H9 (cell line): ENCODE measurements at regions not wholly inside any gene's neighbourhood (a gene's known extent, or its start where the extent isn't known, plus 50 kb on each side); places are given as distances from the start of the nearest gene placed in this dataset.

Experiments
- DNase-seq: peaks from one replicate; pipeline ENCODE4 v3.0.0-alpha.2; 2017
- H2AFZ ChIP-seq: one replicate; pipeline ENCODE4 v1.6.1; 2013; ENCODE audit warnings: mild to moderate bottlenecking, low read length, control low read depth, moderate library complexity
- H2AK5ac ChIP-seq: 2 replicates; pipeline ENCODE4 v1.6.1; 2013; ENCODE audit warnings: low read length, control low read depth, mixed read lengths; ENCODE audit not compliant: insufficient read length
- H2BK120ac ChIP-seq: one replicate; pipeline ENCODE4 v1.6.1; 2013; ENCODE audit warnings: low read depth, mild to moderate bottlenecking, low read length, control low read depth, inconsistent platforms; ENCODE audit not compliant: poor library complexity, severe bottlenecking
- H2BK12ac ChIP-seq: 2 replicates; pipeline ENCODE4 v1.6.1; 2013; ENCODE audit warnings: low read length, control low read depth, mixed read lengths, low read depth; ENCODE audit not compliant: insufficient read length
- H2BK15ac ChIP-seq: 2 replicates; pipeline ENCODE4 v1.6.1; 2013; ENCODE audit warnings: low read depth, low read length, control low read depth
- H2BK20ac ChIP-seq: one replicate; pipeline ENCODE4 v1.6.1; 2013; ENCODE audit warnings: low read depth, mild to moderate bottlenecking, low read length, control low read depth, inconsistent platforms; ENCODE audit not compliant: poor library complexity, severe bottlenecking
- H2BK5ac ChIP-seq: 2 replicates; pipeline ENCODE4 v1.6.1; 2013; ENCODE audit warnings: low read length, control low read depth, mixed read lengths; ENCODE audit not compliant: insufficient read length
- H3K14ac ChIP-seq: 2 replicates; pipeline ENCODE4 v1.6.1; 2013; ENCODE audit warnings: low read length, control low read depth; ENCODE audit not compliant: insufficient read depth
- H3K18ac ChIP-seq: 2 replicates; pipeline ENCODE4 v1.6.1; 2013; ENCODE audit warnings: low read depth, mild to moderate bottlenecking, mixed read lengths, low read length, control low read depth; ENCODE audit not compliant: insufficient read length
- H3K23ac ChIP-seq: 2 replicates; pipeline ENCODE4 v1.6.1; 2013; ENCODE audit warnings: low read length, control low read depth, mixed read lengths, low read depth; ENCODE audit not compliant: insufficient read length
- H3K23me2 ChIP-seq: 2 replicates; pipeline ENCODE4 v1.6.1; 2013; ENCODE audit warnings: low read depth, mild to moderate bottlenecking, mixed read lengths, low read length, control low read depth; ENCODE audit not compliant: insufficient read length, poor library complexity, severe bottlenecking
- H3K27ac ChIP-seq: 2 replicates; pipeline ENCODE4 v1.5.1; 2013; ENCODE audit warnings: low read length, control low read depth, mixed read lengths, low read depth; ENCODE audit not compliant: insufficient read length
- H3K27me3 ChIP-seq: 2 replicates; pipeline ENCODE4 v1.6.1; 2013; ENCODE audit warnings: low read length, control low read depth, inconsistent platforms; ENCODE audit not compliant: insufficient read depth
- H3K4ac ChIP-seq: 2 replicates; pipeline ENCODE4 v1.6.1; 2013; ENCODE audit warnings: low read depth, mild to moderate bottlenecking, control low read depth, inconsistent platforms, low read length, moderate library complexity
- H3K4me1 ChIP-seq: 2 replicates; pipeline ENCODE4 v1.6.1; 2013; ENCODE audit warnings: low read length, control low read depth, inconsistent platforms; ENCODE audit not compliant: insufficient read depth
- H3K4me2 ChIP-seq: 2 replicates; pipeline ENCODE4 v1.6.1; 2013; ENCODE audit warnings: low read length, control low read depth, mixed read lengths; ENCODE audit not compliant: insufficient read length, insufficient read depth
- H3K56ac ChIP-seq: 2 replicates; pipeline ENCODE4 v1.6.1; 2013; ENCODE audit warnings: low read depth, mild to moderate bottlenecking, mixed read lengths, low read length, control low read depth; ENCODE audit not compliant: insufficient read length
- H3K79me1 ChIP-seq: 2 replicates; pipeline ENCODE4 v1.6.1; 2013; ENCODE audit warnings: low read depth, mild to moderate bottlenecking, moderate library complexity, low read length, control low read depth, inconsistent platforms; ENCODE audit not compliant: insufficient read depth, poor library complexity, severe bottlenecking
- H3K79me2 ChIP-seq: 2 replicates; pipeline ENCODE4 v1.6.1; 2013; ENCODE audit warnings: low read length, control low read depth, inconsistent platforms; ENCODE audit not compliant: insufficient read depth
- H3K9ac ChIP-seq: 2 replicates; pipeline ENCODE4 v1.6.1; 2013; ENCODE audit warnings: low read length, control low read depth, mixed read lengths; ENCODE audit not compliant: insufficient read length; ENCODE audit errors: extremely low read depth
- H3K9me3 ChIP-seq: one replicate; pipeline ENCODE4 v1.6.1; 2013; ENCODE audit warnings: low read depth, low read length, inconsistent platforms; ENCODE audit not compliant: control insufficient read depth
- H3T11ph ChIP-seq: one replicate; pipeline ENCODE4 v1.6.1; 2013; ENCODE audit warnings: mild to moderate bottlenecking, low read length, control low read depth, inconsistent platforms
- H4K20me1 ChIP-seq: one replicate; pipeline ENCODE4 v1.6.1; 2013; ENCODE audit not compliant: control insufficient read depth, insufficient read length, insufficient read depth
- H4K5ac ChIP-seq: 2 replicates; pipeline ENCODE4 v1.6.1; 2013; ENCODE audit warnings: low read depth, mild to moderate bottlenecking, mixed read lengths, low read length, control low read depth; ENCODE audit not compliant: insufficient read length
- H4K8ac ChIP-seq: replicated peaks from 2 replicates; pipeline ENCODE4 v1.6.1; 2013; ENCODE audit warnings: low read length, control low read depth, mixed read lengths, low read depth; ENCODE audit not compliant: insufficient read length
- H4K91ac ChIP-seq: 2 replicates; pipeline ENCODE4 v1.6.1; 2013; ENCODE audit warnings: low read depth, mild to moderate bottlenecking, moderate library complexity, mixed read lengths, low read length, control low read depth; ENCODE audit not compliant: insufficient read length
- H3K27ac Mint-ChIP-seq, 3 experiments: 2 replicates in 2 of 3; 3 replicates in 1 of 3; pipeline ENCODE4 v1.8.0; 2020 to 2021; ENCODE audit warnings: mixed read lengths in 3 of 3, mild to moderate bottlenecking in 1 of 3, moderate library complexity in 1 of 3
- H3K27me3 Mint-ChIP-seq: 2 replicates; pipeline ENCODE4 v1.8.0; 2021; ENCODE audit warnings: low read depth, mild to moderate bottlenecking, moderate library complexity, mixed read lengths
- H3K36me3 Mint-ChIP-seq, 3 experiments: 2 replicates in 2 of 3; 3 replicates in 1 of 3; pipeline ENCODE4 v1.8.0; 2020 to 2021; ENCODE audit warnings: low read depth in 3 of 3, mixed read lengths in 3 of 3; ENCODE audit not compliant: insufficient read depth in 1 of 3
- H3K4me1 Mint-ChIP-seq, 2 experiments: 2 replicates each; pipeline ENCODE4 v1.8.0; 2020; ENCODE audit warnings: mixed read lengths in 2 of 2
- H3K4me3 Mint-ChIP-seq, 2 experiments: 2 replicates in 1 of 2; 3 replicates in 1 of 2; pipeline ENCODE4 v1.8.0; 2020 to 2021; ENCODE audit warnings: mild to moderate bottlenecking in 2 of 2, mixed read lengths in 2 of 2, moderate library complexity in 1 of 2
- H3K9me3 Mint-ChIP-seq, 2 experiments: 2 replicates in 1 of 2; 3 replicates in 1 of 2; pipeline ENCODE4 v1.8.0; 2020; ENCODE audit warnings: mild to moderate bottlenecking in 2 of 2, mixed read lengths in 2 of 2, moderate library complexity in 1 of 2
- CTCF ChIP-seq: fragments of 200-600 bp; sonication (generic); conservative IDR thresholded peaks from 3 replicates; pipeline ENCODE4 v1.8.0; 2021; ENCODE audit warnings: antibody characterized with exemption, mild to moderate bottlenecking
- WGBS: extraction: QIAGEN DNeasy Blood & Tissue Kit; methylation state at CpG from one replicate; pipeline ENCODE4 v1.1.7; 2013; ENCODE audit warnings: missing lambda C conversion rate, low lambda C conversion rate, mixed read lengths; ENCODE audit not compliant: insufficient read length; ENCODE audit errors: extremely low coverage; 5-methylcytosine and 5-hydroxymethylcytosine counted together

DNA sequence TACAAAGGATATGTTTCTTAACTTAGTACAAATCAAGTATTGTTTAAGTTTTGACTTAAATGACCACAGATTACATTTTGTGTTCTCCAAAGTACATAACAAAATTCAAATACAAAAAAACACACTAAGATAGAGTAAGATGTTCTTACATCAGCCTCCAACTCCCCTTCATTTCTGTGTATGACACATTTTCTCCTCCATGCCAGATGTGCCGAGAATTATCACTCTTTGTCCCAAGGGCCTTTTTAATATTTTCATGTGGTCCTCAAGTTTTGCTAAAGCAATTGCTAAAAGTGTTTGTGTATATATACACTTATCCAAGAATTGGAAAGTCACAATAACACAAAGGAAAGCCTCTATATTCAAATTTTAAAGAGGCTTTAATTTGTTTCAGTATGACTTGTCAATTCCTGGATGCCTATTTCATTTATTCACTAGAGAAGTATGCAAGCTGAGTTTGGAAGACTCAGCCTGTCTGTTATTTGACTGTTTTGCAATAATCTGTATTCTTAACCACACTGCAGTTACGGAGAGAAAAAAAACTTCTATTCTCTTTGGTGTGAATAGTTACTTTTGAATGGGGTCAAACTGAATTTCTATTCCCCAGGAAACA lies 586.4 kb upstream of the SEMA3D start:
- no peak overlapping the region for H3K27ac Mint-ChIP-seq
- no peak overlapping the region for H3K4me3 Mint-ChIP-seq
- H3K79me1 ChIP-seq = no peaks in the 10 kb centered on the region

More for the DNA sequence above, 586.4 kb upstream of the SEMA3D start:
- Histone ChIP-seq H2AFZ (no peak overlapping the region), H3K23me2 (no peaks in the 10 kb centered on the region), H3K4ac (no peak overlapping the region), H3K18ac (no peak overlapping the region), H3K9me3 (no peaks in the 10 kb centered on the region), H2BK120ac (no peak overlapping the region), H4K8ac (no peak overlapping the region), H3K23ac (no peak overlapping the region), H2AK5ac (no peak overlapping the region), H3K4me2 (no peak overlapping the region), H3K27ac (no peak overlapping the region), H3K4me1 (no peaks in the 10 kb centered on the region), H2BK20ac (no peak overlapping the region), H4K91ac (no peak overlapping the region), H2BK15ac (no peak overlapping the region), H2BK12ac (no peak overlapping the region), H2BK5ac (no peak overlapping the region), H3K14ac (no peak overlapping the region), H3T11ph (no peak overlapping the region), H3K79me2 (no peaks in the 10 kb centered on the region), H4K5ac (no peak overlapping the region), H4K20me1 (no peaks in the 10 kb centered on the region), H3K9ac (no peak overlapping the region), H3K56ac (no peak overlapping the region), H3K27me3 (no peaks in the 10 kb centered on the region)
- Mint-ChIP-seq H3K36me3 (no peaks in the 10 kb centered on the region), H3K4me1 (no peaks in the 10 kb centered on the region), H3K27me3 (peaks cover 9% of the 10 kb centered on the region), H3K9me3 (no peaks in the 10 kb centered on the region)
- DNase-seq = no peak
- no CpG with 5 or more reads among the region's 2 CpGs for WGBS
- TF ChIP-seq CTCF = no peak
